ENCODE measurements at regions not wholly inside any gene's neighbourhood (a gene's known extent, or its start where the extent isn't known, plus 50 kb on each side); places are given as distances from the start of the nearest gene placed in this dataset.
A peak's percentile ranks its signal among the peaks of the same experiment; 100 is the strongest.

- Histone ChIP-seq H3K27ac (ENCODE audit: low read length) (no peak overlapping the region), H3K9ac (ENCODE audit: low read depth, low read length) (no peak overlapping the region), H2AFZ (ENCODE audit: low read depth, low read length) (no peak overlapping the region), H3K27me3 (ENCODE audit: insufficient read depth, low read length, poor library complexity) (no peaks in the 10 kb centered on the region), H3K36me3 (ENCODE audit: insufficient read depth, low read length) (no peaks in the 10 kb centered on the region), H3K4me3 (ENCODE audit: low read depth in 1 of 2, low read length in 2 of 2) (no peak overlapping the region), H4K20me1 (ENCODE audit: insufficient read depth, low read length) (no peaks in the 10 kb centered on the region), H3K9me3 (ENCODE audit: insufficient read depth, low read length, severe bottlenecking) (no peaks in the 10 kb centered on the region), H3K4me1 (ENCODE audit: insufficient read depth, low read length) (peaks cover 3% of the 10 kb centered on the region; the same call in 1 of the 2 replicates), H3K79me2 (ENCODE audit: insufficient read depth, low read length) (no peaks in the 10 kb centered on the region), H3K4me2 (ENCODE audit: insufficient read depth, low read length) (no peak overlapping the region)
- DNase-seq = no peak
- ATAC-seq (ENCODE audit: insufficient read depth, low read depth) = 0 out of 3 replicates have a peak, but pooled peaks have one; percentile 47
- TF ChIP-seq CTCF (IDR thresholded peaks at IDR 0.05; ENCODE audit: borderline replicate concordance, extremely low read depth, low read length, poor library complexity, severe bottlenecking) (no peak), EZH2 (IDR thresholded peaks at IDR 0.05; ENCODE audit: borderline replicate concordance, low read depth, low read length, severe bottlenecking) (no peak)
Observed at GRCh38 chr5:2251298-2251697, 368.6 kb upstream of the IRX4 start.

DNA sequence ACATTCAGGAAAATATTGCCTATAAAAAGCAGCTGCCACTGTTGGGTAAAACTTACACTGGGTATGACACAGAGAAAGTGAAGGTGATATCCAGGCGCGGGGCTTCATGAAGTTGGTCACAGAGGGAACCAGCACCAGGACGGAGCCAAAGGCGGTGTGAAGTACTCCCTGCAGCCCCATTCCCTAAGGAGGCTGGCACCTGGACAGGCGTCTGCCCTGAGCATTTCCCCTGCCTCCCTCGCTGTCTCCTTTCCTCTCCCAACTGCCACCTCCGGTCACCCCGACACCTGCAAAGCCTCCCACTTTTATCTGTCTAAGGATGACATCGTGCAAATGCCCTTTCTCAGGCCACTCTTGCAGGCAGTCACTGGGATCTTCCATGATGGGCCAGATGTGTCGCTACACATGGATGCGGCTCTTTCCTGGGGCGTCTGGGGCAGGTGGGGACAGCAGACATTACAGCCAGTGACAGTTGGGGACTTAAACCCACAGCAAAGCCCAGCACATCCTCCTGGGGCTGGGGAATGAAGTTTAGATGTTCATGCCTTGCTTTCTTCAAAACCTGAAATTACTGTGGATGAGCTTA, 367.7 kb upstream of the IRX4 start:
- no peak for TF ChIP-seq CTCF (IDR thresholded peaks at IDR 0.05; ENCODE audit: borderline replicate concordance, extremely low read depth, low read length, poor library complexity, severe bottlenecking)
- no peak for TF ChIP-seq EZH2 (IDR thresholded peaks at IDR 0.05; ENCODE audit: borderline replicate concordance, low read depth, low read length, severe bottlenecking)
- no peaks in the 10 kb centered on the region for H3K9me3 ChIP-seq (ENCODE audit: insufficient read depth, low read length, severe bottlenecking)
- H3K27ac ChIP-seq (ENCODE audit: low read length) = no peak overlapping the region
- H2AFZ ChIP-seq (ENCODE audit: low read depth, low read length) = no peak overlapping the region
- DNase-seq (no peak), ATAC-seq (ENCODE audit: insufficient read depth, low read depth) (no peak)
- H3K4me2 ChIP-seq (ENCODE audit: insufficient read depth, low read length) = no peak overlapping the region
- H3K79me2 ChIP-seq (ENCODE audit: insufficient read depth, low read length) = no peaks in the 10 kb centered on the region
- no peaks in the 10 kb centered on the region for H3K36me3 ChIP-seq (ENCODE audit: insufficient read depth, low read length)
- H3K4me1 ChIP-seq (ENCODE audit: insufficient read depth, low read length) = peaks cover 3% of the 10 kb centered on the region; the same call in 1 of the 2 replicates
- H3K9ac ChIP-seq (ENCODE audit: low read depth, low read length) = no peak overlapping the region
- H3K27me3 ChIP-seq (ENCODE audit: insufficient read depth, low read length, poor library complexity) = no peaks in the 10 kb centered on the region
- H4K20me1 ChIP-seq (ENCODE audit: insufficient read depth, low read length) = no peaks in the 10 kb centered on the region
- H3K4me3 ChIP-seq (ENCODE audit: low read depth in 1 of 2, low read length in 2 of 2) = no peak overlapping the region

- no peaks in the 10 kb centered on the region for H3K4me1 ChIP-seq (ENCODE audit: insufficient read depth, low read length)
- DNase-seq (no peak), ATAC-seq (ENCODE audit: insufficient read depth, low read depth) (no peak)
- no peaks in the 10 kb centered on the region for H3K9me3 ChIP-seq (ENCODE audit: insufficient read depth, low read length, severe bottlenecking)
- H3K36me3 ChIP-seq (ENCODE audit: insufficient read depth, low read length) = no peaks in the 10 kb centered on the region
- no peak overlapping the region for H3K9ac ChIP-seq (ENCODE audit: low read depth, low read length)
- H2AFZ ChIP-seq (ENCODE audit: low read depth, low read length) = no peak overlapping the region
- no peak for TF ChIP-seq EZH2 (IDR thresholded peaks at IDR 0.05; ENCODE audit: borderline replicate concordance, low read depth, low read length, severe bottlenecking)
- no peak for TF ChIP-seq CTCF (IDR thresholded peaks at IDR 0.05; ENCODE audit: borderline replicate concordance, extremely low read depth, low read length, poor library complexity, severe bottlenecking)
- no peaks in the 10 kb centered on the region for H3K27me3 ChIP-seq (ENCODE audit: insufficient read depth, low read length, poor library complexity)
- no peak overlapping the region for H3K4me2 ChIP-seq (ENCODE audit: insufficient read depth, low read length)
- H4K20me1 ChIP-seq (ENCODE audit: insufficient read depth, low read length) = no peaks in the 10 kb centered on the region
- no peaks in the 10 kb centered on the region for H3K79me2 ChIP-seq (ENCODE audit: insufficient read depth, low read length)
- no peak overlapping the region for H3K4me3 ChIP-seq (ENCODE audit: low read depth in 1 of 2, low read length in 2 of 2)
- no peak overlapping the region for H3K27ac ChIP-seq (ENCODE audit: low read length)
Observed at GRCh38 chr5:2249442-2249841, 366.7 kb upstream of the IRX4 start.

All from DND-41 (cell line).